SK-N-SH treated with all-trans-retinoic acid at 6 μM for 48 hours (cell line): ENCODE measurements at regions not wholly inside any gene's neighbourhood (a gene's known extent, or its start where the extent isn't known, plus 50 kb on each side); places are given as distances from the start of the nearest gene placed in this dataset.

Experiments used
- SNAI2 ChIP-seq: fragments of 250-450 bp; sonication (Bioruptor Pico); IDR thresholded peaks from 2 replicates; pipeline ENCODE4 v1.5.0; 2020; ENCODE audit warnings: mild to moderate bottlenecking, moderate library complexity
- TF ChIP-seq, protein P1 (sequence below): fragments of 250-450 bp; sonication (Bioruptor Pico); IDR thresholded peaks from 2 replicates; pipeline ENCODE4 v1.8.0; 2020; ENCODE audit warnings: mild to moderate bottlenecking, moderate library complexity, borderline replicate concordance

DNA sequence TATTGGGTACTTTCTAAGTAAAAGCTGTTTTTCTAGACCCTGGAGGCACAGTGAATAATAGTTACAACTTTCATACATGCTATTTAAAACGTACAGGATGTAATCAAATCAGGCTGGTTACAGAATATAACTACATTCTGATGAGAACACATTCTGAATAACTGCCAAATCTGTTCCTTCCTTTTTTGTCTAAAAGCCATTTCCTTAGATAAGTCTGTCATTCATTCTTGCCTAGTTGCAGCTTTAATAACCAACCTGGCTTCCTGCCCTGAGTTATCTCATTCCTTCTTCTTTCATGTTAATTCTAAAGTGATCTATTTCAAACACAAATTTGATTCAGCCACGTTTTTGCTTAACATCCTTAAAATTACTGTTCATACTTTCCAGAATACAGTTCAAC, 189.7 kb upstream of the ITM2A start:
- no peak for TF ChIP-seq SNAI2 (CRISPR knock-in tag)
- TF ChIP-seq, protein P1, sequence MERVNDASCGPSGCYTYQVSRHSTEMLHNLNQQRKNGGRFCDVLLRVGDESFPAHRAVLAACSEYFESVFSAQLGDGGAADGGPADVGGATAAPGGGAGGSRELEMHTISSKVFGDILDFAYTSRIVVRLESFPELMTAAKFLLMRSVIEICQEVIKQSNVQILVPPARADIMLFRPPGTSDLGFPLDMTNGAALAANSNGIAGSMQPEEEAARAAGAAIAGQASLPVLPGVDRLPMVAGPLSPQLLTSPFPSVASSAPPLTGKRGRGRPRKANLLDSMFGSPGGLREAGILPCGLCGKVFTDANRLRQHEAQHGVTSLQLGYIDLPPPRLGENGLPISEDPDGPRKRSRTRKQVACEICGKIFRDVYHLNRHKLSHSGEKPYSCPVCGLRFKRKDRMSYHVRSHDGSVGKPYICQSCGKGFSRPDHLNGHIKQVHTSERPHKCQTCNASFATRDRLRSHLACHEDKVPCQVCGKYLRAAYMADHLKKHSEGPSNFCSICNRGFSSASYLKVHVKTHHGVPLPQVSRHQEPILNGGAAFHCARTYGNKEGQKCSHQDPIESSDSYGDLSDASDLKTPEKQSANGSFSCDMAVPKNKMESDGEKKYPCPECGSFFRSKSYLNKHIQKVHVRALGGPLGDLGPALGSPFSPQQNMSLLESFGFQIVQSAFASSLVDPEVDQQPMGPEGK (CRISPR knock-in tag): no peak
